HG03460 (cell line): ENCODE measurements at regions not wholly inside any gene's neighbourhood (a gene's known extent, or its start where the extent isn't known, plus 50 kb on each side); places are given as distances from the start of the nearest gene placed in this dataset.

Experiments
- ATAC-seq: cut with Tn5 transposase; IDR thresholded peaks from one replicate; pipeline ENCODE4 v1.9.1; 2021; ENCODE audit not compliant: unreplicated experiment

GRCh38 chr13:100817928-100818327, 143.3 kb upstream of the TMTC4 start:
- ATAC-seq, result no peak

GRCh38 chr13:100815476-100816046, 141.0 kb upstream of the TMTC4 start:
- no peak for ATAC-seq

- no peak for ATAC-seq
Measured at GRCh38 chr13:100812982-100813584, 138.5 kb upstream of the TMTC4 start.

GRCh38 chr13:100811928-100812327, 137.3 kb upstream of the TMTC4 start:
- ATAC-seq, result no peak

- no peak for ATAC-seq
Measured at GRCh38 chr13:100811024-100811865, 136.7 kb upstream of the TMTC4 start.

GRCh38 chr13:100810481-100810880, 135.9 kb upstream of the TMTC4 start:
- ATAC-seq, result no peak

- no peak for ATAC-seq
Measured at GRCh38 chr13:100809856-100810255, 135.3 kb upstream of the TMTC4 start.

- ATAC-seq, result no peak
Measured at GRCh38 chr13:100809129-100809390, 134.5 kb upstream of the TMTC4 start.

GRCh38 chr13:100808330-100809128, 133.9 kb upstream of the TMTC4 start:
- no peak for ATAC-seq

- ATAC-seq, result no peak
Measured at GRCh38 chr13:100803091-100803490, 128.5 kb upstream of the TMTC4 start.

- no peak for ATAC-seq
Measured at GRCh38 chr13:100800283-100800875, 125.8 kb upstream of the TMTC4 start.

GRCh38 chr13:100798739-100799361, 124.3 kb upstream of the TMTC4 start:
- no peak for ATAC-seq

- ATAC-seq, result no peak
Measured at GRCh38 chr13:100797921-100798320, 123.3 kb upstream of the TMTC4 start.

- no peak for ATAC-seq
Measured at GRCh38 chr13:100796463-100796862, 121.9 kb upstream of the TMTC4 start.

- no peak for ATAC-seq
Measured at GRCh38 chr13:100794575-100794974, 120.0 kb upstream of the TMTC4 start.

- ATAC-seq, result no peak
Measured at GRCh38 chr13:100790405-100790804, 115.8 kb upstream of the TMTC4 start.

- peak; percentile 86 for ATAC-seq
Measured at GRCh38 chr13:100789968-100790367, 115.4 kb upstream of the TMTC4 start.

- ATAC-seq, result peak; percentile 16
Measured at GRCh38 chr13:100789481-100789880, 114.9 kb upstream of the TMTC4 start.

- no peak for ATAC-seq
Measured at GRCh38 chr13:100789025-100789424, 114.4 kb upstream of the TMTC4 start.

- ATAC-seq, result no peak
Measured at GRCh38 chr13:100788540-100788939, 113.9 kb upstream of the TMTC4 start.

- no peak for ATAC-seq
Measured at GRCh38 chr13:100787899-100788298, 113.3 kb upstream of the TMTC4 start.
